ENCODE measurements at regions not wholly inside any gene's neighbourhood (a gene's known extent, or its start where the extent isn't known, plus 50 kb on each side); places are given as distances from the start of the nearest gene placed in this dataset.

- H4K8ac ChIP-seq (ENCODE audit: low read depth, low read length), result peak overlapping the region; percentile 9
- no peak overlapping the region for H3K9ac ChIP-seq (ENCODE audit: low read depth, low read length, poor library complexity)
- no peak for DNase-seq (ENCODE audit: low spot score)
- no peaks in the 10 kb centered on the region for H3K79me1 ChIP-seq (ENCODE audit: low read depth, low read length)
- H3K4me3 ChIP-seq (ENCODE audit: low read length in 2 of 2), result no peak overlapping the region
- no peak overlapping the region for H3K27ac ChIP-seq (replicated peaks; ENCODE audit: low read length)
- H3K4me1 ChIP-seq (ENCODE audit: control insufficient read depth in 2 of 2, insufficient read depth in 1 of 2, low read depth in 1 of 2, low read length in 2 of 2), result peaks cover 2 to 7% of the 10 kb centered on the region in 2 donors
- H2AFZ ChIP-seq (ENCODE audit: low read length), result no peak overlapping the region
- no peak overlapping the region for H4K91ac ChIP-seq (ENCODE audit: low read depth, low read length, poor library complexity)
- H2BK15ac ChIP-seq (ENCODE audit: low read length), result no peak overlapping the region
- peaks cover 0 to 6% of the 10 kb centered on the region in 2 donors for H3K9me3 ChIP-seq (replicated peaks in 1 of 2; ENCODE audit: control insufficient read depth in 2 of 2, insufficient read depth in 1 of 2, low read depth in 1 of 2, low read length in 2 of 2)
- WGBS, 2 donors (ENCODE audit: extremely low coverage in 2 of 2, insufficient read length in 2 of 2, insufficient replicate concordance in 1 of 2), result no CpG with 5 or more reads among the region's 2 CpGs
- H3K4me2 ChIP-seq (ENCODE audit: insufficient read depth, low read length, poor library complexity, severe bottlenecking), result no peak overlapping the region
- H2BK120ac ChIP-seq (ENCODE audit: low read depth, low read length), result no peak overlapping the region
- no peak overlapping the region for H2BK12ac ChIP-seq (ENCODE audit: low read length)
- H3K18ac ChIP-seq (ENCODE audit: low read length), result no peak overlapping the region
- H3K36me3 ChIP-seq (replicated peaks in 1 of 2; ENCODE audit: control insufficient read depth in 2 of 2, insufficient read depth in 2 of 2, low read length in 2 of 2), result no peaks in the 10 kb centered on the region
- no peak overlapping the region for H3K23ac ChIP-seq (ENCODE audit: low read depth, low read length, poor library complexity)
- H3K14ac ChIP-seq (ENCODE audit: low read length), result no peak overlapping the region
- no peaks in the 10 kb centered on the region for H3K27me3 ChIP-seq (ENCODE audit: control insufficient read depth in 3 of 3, insufficient read depth in 3 of 3, low read depth in 1 of 3, low read length in 3 of 3)
- no peak overlapping the region for H2AK5ac ChIP-seq (ENCODE audit: low read depth, low read length)
- no peak overlapping the region for H2BK5ac ChIP-seq (ENCODE audit: low read length)
- H3K4ac ChIP-seq (ENCODE audit: low read length), result no peak overlapping the region
Measured at GRCh38 chr2:163518762-163519161, 217.0 kb downstream of the FIGN start.

DNA sequence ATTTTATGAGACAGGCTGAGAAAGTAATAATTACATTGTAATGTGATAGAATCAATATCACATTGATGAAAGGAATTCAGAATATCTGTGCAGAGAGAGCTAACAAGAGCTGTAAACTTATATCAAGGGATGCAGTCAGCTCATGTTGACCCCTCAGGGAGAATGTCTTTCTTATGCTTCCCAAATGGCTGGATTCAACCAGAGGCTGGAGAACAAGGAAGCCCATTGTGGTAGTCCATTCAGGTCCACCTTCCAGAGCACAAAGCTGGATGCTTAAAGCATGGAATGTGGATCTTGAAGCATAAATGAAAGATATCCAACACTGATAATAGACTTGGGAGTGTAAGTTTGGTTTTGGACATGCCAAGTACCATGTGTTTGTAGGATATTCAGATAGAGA is 220.0 kb downstream of the FIGN start:
- no peak overlapping the region for H3K18ac ChIP-seq (ENCODE audit: low read length)
- H3K9me3 ChIP-seq (replicated peaks in 1 of 2; ENCODE audit: control insufficient read depth in 2 of 2, insufficient read depth in 1 of 2, low read depth in 1 of 2, low read length in 2 of 2), result no peaks in the 10 kb centered on the region
- H2AK5ac ChIP-seq (ENCODE audit: low read depth, low read length), result no peak overlapping the region
- no peak overlapping the region for H2AFZ ChIP-seq (ENCODE audit: low read length)
- no peak overlapping the region for H4K91ac ChIP-seq (ENCODE audit: low read depth, low read length, poor library complexity)
- H3K27me3 ChIP-seq (ENCODE audit: control insufficient read depth in 3 of 3, insufficient read depth in 3 of 3, low read depth in 1 of 3, low read length in 3 of 3), result no peaks in the 10 kb centered on the region
- no peak overlapping the region for H3K4me2 ChIP-seq (ENCODE audit: insufficient read depth, low read length, poor library complexity, severe bottlenecking)
- H3K79me1 ChIP-seq (ENCODE audit: low read depth, low read length), result no peaks in the 10 kb centered on the region
- no peak overlapping the region for H3K4ac ChIP-seq (ENCODE audit: low read length)
- no peak overlapping the region for H3K4me3 ChIP-seq (ENCODE audit: low read length in 2 of 2)
- DNase-seq (ENCODE audit: low spot score), result no peak
- H3K4me1 ChIP-seq (ENCODE audit: control insufficient read depth in 2 of 2, insufficient read depth in 1 of 2, low read depth in 1 of 2, low read length in 2 of 2), result peaks cover 2 to 7% of the 10 kb centered on the region in 2 donors
- H2BK15ac ChIP-seq (ENCODE audit: low read length), result no peak overlapping the region
- no peak overlapping the region for H3K27ac ChIP-seq (replicated peaks; ENCODE audit: low read length)
- no peak overlapping the region for H2BK12ac ChIP-seq (ENCODE audit: low read length)
- no peak overlapping the region for H2BK120ac ChIP-seq (ENCODE audit: low read depth, low read length)
- no peak overlapping the region for H3K23ac ChIP-seq (ENCODE audit: low read depth, low read length, poor library complexity)
- H4K8ac ChIP-seq (ENCODE audit: low read depth, low read length), result no peak overlapping the region
- H3K36me3 ChIP-seq (replicated peaks in 1 of 2; ENCODE audit: control insufficient read depth in 2 of 2, insufficient read depth in 2 of 2, low read length in 2 of 2), result no peaks in the 10 kb centered on the region
- H3K9ac ChIP-seq (ENCODE audit: low read depth, low read length, poor library complexity), result no peak overlapping the region
- no peak overlapping the region for H3K14ac ChIP-seq (ENCODE audit: low read length)
- H2BK5ac ChIP-seq (ENCODE audit: low read length), result no peak overlapping the region

DNA sequence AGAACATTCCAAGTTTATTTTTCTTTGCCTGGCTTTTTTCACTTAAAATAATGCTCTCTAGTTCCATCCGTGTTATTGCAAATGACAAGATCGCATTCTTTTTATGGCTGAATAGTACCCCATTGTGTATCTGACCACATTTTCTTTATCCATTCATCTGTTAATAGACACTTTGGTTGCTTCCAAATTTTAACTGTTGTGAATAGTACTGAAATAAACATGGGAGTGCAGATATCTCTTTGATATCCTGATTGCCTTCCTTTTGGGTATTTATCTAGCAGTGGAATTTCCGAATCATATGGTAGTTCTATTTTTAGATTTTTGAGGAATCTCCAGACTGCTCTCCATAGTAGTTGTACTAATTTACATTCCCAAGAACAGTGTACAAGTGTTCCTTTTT is 230.5 kb downstream of the FIGN start:
- no peak overlapping the region for H2AK5ac ChIP-seq (ENCODE audit: low read depth, low read length)
- no peak overlapping the region for H2BK5ac ChIP-seq (ENCODE audit: low read length)
- H3K4ac ChIP-seq (ENCODE audit: low read length), result no peak overlapping the region
- H3K23ac ChIP-seq (ENCODE audit: low read depth, low read length, poor library complexity), result no peak overlapping the region
- H3K27me3 ChIP-seq (ENCODE audit: control insufficient read depth in 3 of 3, insufficient read depth in 3 of 3, low read depth in 1 of 3, low read length in 3 of 3), result no peaks in the 10 kb centered on the region
- no peak overlapping the region for H3K14ac ChIP-seq (ENCODE audit: low read length)
- no peak overlapping the region for H2AFZ ChIP-seq (ENCODE audit: low read length)
- no peaks in the 10 kb centered on the region for H3K9me3 ChIP-seq (replicated peaks in 1 of 2; ENCODE audit: control insufficient read depth in 2 of 2, insufficient read depth in 1 of 2, low read depth in 1 of 2, low read length in 2 of 2)
- no peak overlapping the region for H3K27ac ChIP-seq (replicated peaks; ENCODE audit: low read length)
- WGBS, 2 donors (ENCODE audit: extremely low coverage in 2 of 2, insufficient read length in 2 of 2, insufficient replicate concordance in 1 of 2), result no CpG with 5 or more reads among the region's 3 CpGs
- no peak overlapping the region for H2BK12ac ChIP-seq (ENCODE audit: low read length)
- no peak overlapping the region for H3K4me3 ChIP-seq (ENCODE audit: low read length in 2 of 2)
- H3K18ac ChIP-seq (ENCODE audit: low read length), result no peak overlapping the region
- H4K8ac ChIP-seq (ENCODE audit: low read depth, low read length), result no peak overlapping the region
- H4K91ac ChIP-seq (ENCODE audit: low read depth, low read length, poor library complexity), result no peak overlapping the region
- no peak overlapping the region for H3K4me2 ChIP-seq (ENCODE audit: insufficient read depth, low read length, poor library complexity, severe bottlenecking)
- no peaks in the 10 kb centered on the region for H3K36me3 ChIP-seq (replicated peaks in 1 of 2; ENCODE audit: control insufficient read depth in 2 of 2, insufficient read depth in 2 of 2, low read length in 2 of 2)
- no peak overlapping the region for H2BK15ac ChIP-seq (ENCODE audit: low read length)
- no peaks in the 10 kb centered on the region for H3K4me1 ChIP-seq (ENCODE audit: control insufficient read depth in 2 of 2, insufficient read depth in 1 of 2, low read depth in 1 of 2, low read length in 2 of 2)
- no peak overlapping the region for H3K9ac ChIP-seq (ENCODE audit: low read depth, low read length, poor library complexity)
- no peak for DNase-seq (ENCODE audit: low spot score)
- no peak overlapping the region for H2BK120ac ChIP-seq (ENCODE audit: low read depth, low read length)
- no peaks in the 10 kb centered on the region for H3K79me1 ChIP-seq (ENCODE audit: low read depth, low read length)

GRCh38 chr2:163493359-163494298 is 242.2 kb downstream of the FIGN start:
- WGBS, 2 donors (ENCODE audit: extremely low coverage in 2 of 2, insufficient read length in 2 of 2, insufficient replicate concordance in 1 of 2), result no CpG with 5 or more reads among the region's 13 CpGs
- no peak overlapping the region for H2BK5ac ChIP-seq (ENCODE audit: low read length)
- H3K14ac ChIP-seq (ENCODE audit: low read length), result no peak overlapping the region
- H3K4ac ChIP-seq (ENCODE audit: low read length), result no peak overlapping the region
- no peaks in the 10 kb centered on the region for H3K27me3 ChIP-seq (ENCODE audit: control insufficient read depth in 3 of 3, insufficient read depth in 3 of 3, low read depth in 1 of 3, low read length in 3 of 3)
- no peak overlapping the region for H3K23ac ChIP-seq (ENCODE audit: low read depth, low read length, poor library complexity)
- H2BK15ac ChIP-seq (ENCODE audit: low read length), result no peak overlapping the region
- H3K9me3 ChIP-seq (replicated peaks in 1 of 2; ENCODE audit: control insufficient read depth in 2 of 2, insufficient read depth in 1 of 2, low read depth in 1 of 2, low read length in 2 of 2), result peaks cover 0 to 2% of the 10 kb centered on the region in 2 donors
- no peak overlapping the region for H4K8ac ChIP-seq (ENCODE audit: low read depth, low read length)
- no peak overlapping the region for H3K9ac ChIP-seq (ENCODE audit: low read depth, low read length, poor library complexity)
- no peak overlapping the region for H3K4me2 ChIP-seq (ENCODE audit: insufficient read depth, low read length, poor library complexity, severe bottlenecking)
- no peak overlapping the region for H2BK120ac ChIP-seq (ENCODE audit: low read depth, low read length)
- H3K18ac ChIP-seq (ENCODE audit: low read length), result no peak overlapping the region
- no peaks in the 10 kb centered on the region for H3K79me1 ChIP-seq (ENCODE audit: low read depth, low read length)
- no peak overlapping the region for H2AFZ ChIP-seq (ENCODE audit: low read length)
- no peak overlapping the region for H2AK5ac ChIP-seq (ENCODE audit: low read depth, low read length)
- H3K27ac ChIP-seq (replicated peaks; ENCODE audit: low read length), result no peak overlapping the region
- H4K91ac ChIP-seq (ENCODE audit: low read depth, low read length, poor library complexity), result no peak overlapping the region
- DNase-seq (ENCODE audit: low spot score), result no peak
- H3K4me1 ChIP-seq (ENCODE audit: control insufficient read depth in 2 of 2, insufficient read depth in 1 of 2, low read depth in 1 of 2, low read length in 2 of 2), result no peaks in the 10 kb centered on the region
- H3K4me3 ChIP-seq (ENCODE audit: low read length in 2 of 2), result no peak overlapping the region
- H2BK12ac ChIP-seq (ENCODE audit: low read length), result no peak overlapping the region
- no peaks in the 10 kb centered on the region for H3K36me3 ChIP-seq (replicated peaks in 1 of 2; ENCODE audit: control insufficient read depth in 2 of 2, insufficient read depth in 2 of 2, low read length in 2 of 2)
